Small intestine (tissue), 7 donors: ENCODE measurements at regions not wholly inside any gene's neighbourhood (a gene's known extent, or its start where the extent isn't known, plus 50 kb on each side); places are given as distances from the start of the nearest gene placed in this dataset.
"Not testable (repeated sequence)": the region's sequence is repeated elsewhere in the genome, so short reads cannot be mapped to it uniquely, and the experiment has no call there.

Experiments used
- DNase-seq, 2 donors: peaks; one replicate each; pipeline versions ENCODE4 v3.0.0 to v3.0.0-alpha.2; 2013
- FAIRE-seq: peaks from 2 replicates; lab custom pipeline; 2012; peaks lifted over from hg19 to GRCh38; lab: Jason Lieb, UNC
- H3K27ac ChIP-seq, 3 donors: one replicate each; pipeline ENCODE4 v1.5.1; 2013; ENCODE audit warnings: low read length in 2 of 3, mild to moderate bottlenecking in 2 of 3, control low read depth in 1 of 3, inconsistent platforms in 1 of 3, low read depth in 1 of 3, moderate library complexity in 1 of 3
- H3K27me3 ChIP-seq, 3 donors: one replicate each; pipeline ENCODE4 v1.6.1; 2013; ENCODE audit warnings: low read length in 3 of 3, inconsistent platforms in 1 of 3; ENCODE audit not compliant: control insufficient read depth in 3 of 3, insufficient read depth in 3 of 3
- H3K36me3 ChIP-seq, 3 donors: one replicate each; pipeline ENCODE4 v1.6.1; 2013; ENCODE audit warnings: low read length in 3 of 3, inconsistent platforms in 1 of 3, low read depth in 1 of 3, mild to moderate bottlenecking in 1 of 3, moderate library complexity in 1 of 3; ENCODE audit not compliant: control insufficient read depth in 3 of 3, insufficient read depth in 2 of 3
- H3K4me1 ChIP-seq, 3 donors: one replicate each; pipeline ENCODE4 v1.6.1; 2013; ENCODE audit warnings: low read length in 2 of 3, inconsistent platforms in 1 of 3, low read depth in 1 of 3, mild to moderate bottlenecking in 1 of 3, moderate library complexity in 1 of 3; ENCODE audit not compliant: control insufficient read depth in 3 of 3, insufficient read depth in 2 of 3
- H3K4me3 ChIP-seq, 3 donors: one replicate each; pipeline ENCODE4 v1.5.1; 2013; ENCODE audit warnings: low read length in 3 of 3, control low read depth in 1 of 3, inconsistent platforms in 1 of 3, low read depth in 1 of 3, mild to moderate bottlenecking in 1 of 3, moderate library complexity in 1 of 3
- H3K9me3 ChIP-seq, 2 donors: one replicate each; pipeline ENCODE4 v1.6.1; 2013; ENCODE audit warnings: low read depth in 1 of 2, low read length in 1 of 2; ENCODE audit not compliant: control insufficient read depth in 2 of 2, insufficient read depth in 1 of 2
- WGBS, 3 donors: extraction: QIAGEN DNeasy Blood & Tissue Kit; methylation state at CpG; one replicate each; pipeline ENCODE4 v1.1.7; 2013; 5-methylcytosine and 5-hydroxymethylcytosine counted together
- donor health status: healthy with polysubstance abuse.
- donor health status: control.
- donor health status: control.
- donor health status: Bipolar disorder and iron deficiency.
- donor health status: healthy.

DNA sequence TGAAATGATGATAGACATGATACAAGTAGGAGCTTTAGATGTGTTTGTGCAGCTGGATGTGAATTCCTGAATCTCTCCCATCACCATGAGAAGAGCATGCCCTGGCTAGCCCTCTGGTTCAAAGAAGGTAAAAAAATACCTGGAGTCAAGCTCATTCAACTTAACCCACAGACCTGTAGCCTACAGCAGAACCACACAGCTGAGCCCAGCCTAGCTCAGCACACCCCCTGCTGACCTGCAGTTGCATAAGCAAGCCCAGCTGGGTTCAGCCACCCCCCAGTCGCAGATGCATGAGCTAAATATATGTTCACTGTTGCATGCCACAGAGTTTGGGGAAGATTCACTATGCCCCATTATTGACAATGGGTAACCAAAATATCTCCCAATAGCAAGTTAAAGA is 200.2 kb downstream of the NPIPA8 start:
- H3K4me1 ChIP-seq, FAIRE-seq, H3K4me3 ChIP-seq, DNase-seq, H3K27me3 ChIP-seq, H3K36me3 ChIP-seq, H3K27ac ChIP-seq, H3K9me3 ChIP-seq: not testable (repeated sequence)
- no CpG with 5 or more reads among the region's 1 CpG for WGBS, 3 donors

DNA sequence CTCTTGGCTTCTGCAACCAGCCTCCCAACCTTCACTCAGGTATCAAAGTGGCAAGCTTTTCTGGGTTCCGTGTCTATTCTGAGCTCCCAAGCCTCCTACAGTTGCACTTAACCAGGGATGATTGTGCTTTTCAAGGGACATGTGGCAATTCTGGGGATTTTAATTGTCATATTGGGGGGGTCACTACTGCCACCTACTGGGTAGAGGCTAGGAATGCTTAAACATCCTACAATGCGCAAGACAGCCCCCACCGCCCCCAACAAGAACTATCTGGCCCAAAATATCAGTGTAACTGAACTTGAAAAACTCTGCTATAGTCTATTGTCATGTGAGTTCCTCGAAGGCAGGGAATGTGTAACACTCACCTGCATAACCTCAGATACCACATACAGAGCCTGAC is 201.5 kb downstream of the NPIPA8 start:
- H3K36me3 ChIP-seq, H3K9me3 ChIP-seq, DNase-seq, H3K4me1 ChIP-seq, H3K27me3 ChIP-seq, H3K4me3 ChIP-seq, H3K27ac ChIP-seq, FAIRE-seq: not testable (repeated sequence)
- 50 to 57% (median 54%) methylated on average over 1 of the region's 4 CpGs for WGBS, 3 donors

DNA sequence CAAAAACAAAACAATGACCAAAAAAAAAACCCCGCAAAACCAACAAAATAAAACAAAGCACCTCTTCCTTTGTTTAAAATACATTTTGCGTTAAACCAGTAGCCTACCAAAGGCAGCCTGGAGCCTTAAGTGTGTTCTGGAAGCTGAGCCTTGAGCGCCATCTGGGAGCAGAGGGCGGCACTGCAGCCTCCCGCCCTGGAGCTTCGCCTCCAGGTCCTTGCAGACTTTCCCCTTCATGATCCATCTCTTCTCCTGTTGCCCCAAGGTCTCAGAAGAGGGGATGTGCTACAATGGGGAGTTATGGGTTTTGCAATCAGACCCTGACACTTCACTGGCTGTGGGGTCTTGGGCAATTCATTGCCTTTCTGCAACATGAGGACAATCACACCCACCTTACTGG is 204.9 kb downstream of the NPIPA8 start:
- not testable (repeated sequence) for H3K27me3 ChIP-seq, FAIRE-seq, H3K4me3 ChIP-seq, H3K27ac ChIP-seq, H3K9me3 ChIP-seq, H3K36me3 ChIP-seq, H3K4me1 ChIP-seq, DNase-seq
- 0 to 8% methylated on average over 1 to 5 of the region's 6 CpGs; no CpG with 5 or more reads in 1 of the 3 donors for WGBS, 3 donors

DNA sequence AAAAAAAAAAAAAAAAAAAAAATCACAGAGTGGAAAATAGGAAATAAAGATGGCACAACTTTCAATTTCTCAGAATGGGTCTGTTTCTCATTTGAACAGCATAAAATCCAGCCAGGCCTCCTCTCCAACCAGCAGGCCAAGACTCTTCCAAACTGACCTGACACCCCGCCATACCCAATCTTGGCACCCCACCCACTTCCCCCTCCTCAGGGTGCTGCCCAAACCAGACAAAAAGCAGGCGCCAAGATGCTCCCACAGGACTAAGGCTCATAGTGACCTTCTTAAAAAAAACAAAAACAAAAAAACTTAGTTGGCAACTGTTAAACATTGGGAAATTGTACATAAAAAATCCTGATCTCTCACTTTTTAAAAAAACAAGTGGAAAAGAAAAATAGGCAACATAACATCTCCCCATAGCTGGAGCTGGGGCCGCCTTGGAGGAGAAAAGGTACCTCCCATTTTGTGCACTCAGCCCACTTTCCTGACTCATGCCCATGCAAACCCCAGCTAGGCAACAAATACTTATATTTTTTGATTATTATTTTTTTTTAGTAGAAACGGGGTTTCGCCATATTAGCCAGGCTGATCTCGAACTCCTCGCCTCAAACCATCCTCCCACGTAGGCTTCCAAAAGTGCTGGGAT is 205.9 kb downstream of the NPIPA8 start:
- not testable (repeated sequence) for DNase-seq
- WGBS, 3 donors = 80 to 89% (median 84%) methylated on average over 2 to 6 of the region's 8 CpGs

DNA sequence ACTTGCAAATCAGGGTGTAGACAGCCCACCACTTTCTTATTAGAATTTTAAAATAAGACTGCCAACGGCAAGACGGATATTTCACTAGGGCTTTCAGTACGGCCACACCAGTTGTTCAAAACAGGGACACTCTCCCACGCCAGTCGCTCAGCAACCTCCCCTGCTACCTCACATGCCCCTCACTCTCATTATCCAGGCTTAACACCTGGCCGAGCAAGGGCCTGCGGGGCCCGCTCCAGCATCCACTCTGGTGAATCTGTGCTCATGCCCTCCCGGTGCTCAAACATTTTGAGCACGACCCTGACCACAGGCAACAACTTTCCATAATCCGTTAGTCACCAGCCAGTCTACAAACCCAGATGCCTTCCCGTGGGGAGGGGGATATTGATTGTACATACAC is 209.5 kb downstream of the NPIPA8 start:
- not testable (repeated sequence) for H3K36me3 ChIP-seq, H3K9me3 ChIP-seq, H3K27me3 ChIP-seq, H3K4me3 ChIP-seq, H3K4me1 ChIP-seq, H3K27ac ChIP-seq, FAIRE-seq, DNase-seq
- no CpG with 5 or more reads among the region's 12 CpGs for WGBS, 3 donors

More for the DNA sequence above, 205.9 kb downstream of the NPIPA8 start:
- H3K4me3 ChIP-seq, FAIRE-seq, H3K36me3 ChIP-seq, H3K27ac ChIP-seq, H3K27me3 ChIP-seq, H3K9me3 ChIP-seq, H3K4me1 ChIP-seq: not testable (repeated sequence)

DNA sequence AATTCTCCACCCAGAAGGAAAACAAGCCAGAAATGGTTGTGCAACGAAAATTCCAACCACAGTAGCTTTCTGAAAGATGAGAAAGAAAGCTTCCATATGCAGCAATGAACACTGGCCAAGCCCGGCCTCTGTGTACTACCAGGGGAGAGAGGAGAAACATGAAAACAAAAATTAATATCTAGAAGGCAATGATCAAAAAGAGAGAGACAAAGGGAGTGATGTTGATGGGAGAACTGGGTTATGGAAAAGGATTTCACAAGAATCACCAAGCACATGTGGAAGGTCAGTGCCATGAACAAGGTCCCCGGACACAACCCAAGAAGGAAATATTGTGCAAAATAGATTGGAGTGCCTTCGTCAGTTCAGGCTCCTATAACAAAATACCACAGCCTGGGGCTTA is 217.4 kb downstream of the NPIPA8 start:
- FAIRE-seq, H3K4me3 ChIP-seq, H3K9me3 ChIP-seq, DNase-seq, H3K27me3 ChIP-seq, H3K27ac ChIP-seq, H3K4me1 ChIP-seq, H3K36me3 ChIP-seq: not testable (repeated sequence)
- WGBS, 3 donors = 47 to 61% (median 53%) methylated on average over 2 of the region's 4 CpGs

DNA sequence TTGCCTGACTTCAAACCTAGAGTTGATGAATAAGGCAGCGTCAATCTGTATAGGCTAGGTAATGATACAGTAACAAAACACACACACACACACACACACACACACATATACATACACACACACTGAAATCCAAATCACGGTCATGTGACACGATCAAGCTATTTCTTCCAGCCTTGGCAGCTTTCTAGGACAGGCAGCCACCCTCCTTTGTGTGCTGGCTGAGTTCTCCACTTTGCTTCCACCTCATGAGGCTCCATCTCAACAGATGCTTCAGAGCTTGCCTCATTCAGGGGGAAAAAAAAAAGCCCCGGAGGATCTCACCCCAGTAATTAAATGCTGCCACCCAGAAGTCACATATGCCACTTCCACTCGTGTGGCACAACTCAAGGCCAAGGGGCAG is 217.9 kb downstream of the NPIPA8 start:
- not testable (repeated sequence) for FAIRE-seq, DNase-seq, H3K27me3 ChIP-seq, H3K4me3 ChIP-seq, H3K27ac ChIP-seq, H3K4me1 ChIP-seq, H3K9me3 ChIP-seq, H3K36me3 ChIP-seq
- WGBS, 3 donors = 48 to 93% (median 82%) methylated on average over 2 to 4 of the region's 5 CpGs

DNA sequence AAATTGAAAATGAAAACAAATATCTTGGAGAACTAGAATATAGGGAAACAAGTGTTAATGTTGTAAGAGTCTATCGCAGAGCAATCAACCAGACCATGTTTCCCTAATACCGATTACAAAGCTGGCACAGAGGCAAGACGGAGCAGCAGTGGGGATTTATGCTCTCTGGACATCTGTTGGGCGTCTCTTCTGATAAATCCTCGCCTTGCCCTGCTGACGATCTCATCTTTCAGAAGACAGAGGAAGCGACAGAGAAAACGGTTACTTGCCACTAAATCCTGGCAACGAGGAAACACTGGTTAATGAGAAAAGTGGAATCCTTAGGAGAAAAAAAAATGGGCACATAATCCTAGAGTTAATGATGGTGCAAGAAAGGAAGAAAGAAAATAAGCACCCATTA is 218.5 kb downstream of the NPIPA8 start:
- not testable (repeated sequence) for H3K27me3 ChIP-seq, H3K4me3 ChIP-seq, FAIRE-seq, DNase-seq, H3K36me3 ChIP-seq, H3K9me3 ChIP-seq, H3K27ac ChIP-seq, H3K4me1 ChIP-seq
- 63 to 66% (median 66%) methylated on average over 8 to 9 of the region's 9 CpGs for WGBS, 3 donors

DNA sequence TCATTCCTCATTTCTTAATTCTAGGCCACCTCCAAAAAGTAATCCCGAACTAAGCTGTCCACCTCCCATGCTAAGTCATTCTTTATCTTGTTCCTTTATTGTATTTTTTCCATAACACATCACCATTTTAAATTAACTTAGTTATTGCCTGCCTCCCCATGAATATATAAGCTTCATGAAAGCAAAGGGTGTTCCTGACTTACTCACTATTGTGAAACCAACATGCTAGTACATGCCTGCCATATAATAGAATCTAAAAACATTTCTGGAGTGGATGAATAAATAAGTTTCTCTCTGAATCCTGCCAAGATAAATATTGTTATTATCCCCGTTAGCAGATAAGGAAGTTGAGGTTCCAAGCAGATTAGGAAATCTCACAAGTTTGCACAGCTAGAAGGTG is 232.1 kb downstream of the NPIPA8 start:
- H3K27me3 ChIP-seq, FAIRE-seq: not testable (repeated sequence)
- WGBS, 3 donors = no CpG with 5 or more reads among the region's 2 CpGs

More for the DNA sequence above, 232.1 kb downstream of the NPIPA8 start:
- not testable (repeated sequence) for H3K4me1 ChIP-seq, H3K27ac ChIP-seq, H3K9me3 ChIP-seq, H3K4me3 ChIP-seq, H3K36me3 ChIP-seq, DNase-seq
